ENCODE measurements at regions not wholly inside any gene's neighbourhood (a gene's known extent, or its start where the extent isn't known, plus 50 kb on each side); places are given as distances from the start of the nearest gene placed in this dataset.
"Not testable (repeated sequence)": the region's sequence is repeated elsewhere in the genome, so short reads cannot be mapped to it uniquely, and the experiment has no call there.

GRCh38 chr10:114708084-114708483, 50.0 kb upstream of the ABLIM1 start:
- DNase-seq = no peak

- no peak for DNase-seq
These were observed 50.8 kb upstream of the ABLIM1 start for GRCh38 chr10:114708717-114709335.

- no peak for DNase-seq
These were observed 51.9 kb upstream of the ABLIM1 start for GRCh38 chr10:114709984-114710383.

- peak in 1 of 3 experiments; percentile 31 for DNase-seq
These were observed 53.2 kb upstream of the ABLIM1 start for GRCh38 chr10:114711176-114711868.

GRCh38 chr10:114711869-114712250, 53.8 kb upstream of the ABLIM1 start:
- no peak for DNase-seq

- DNase-seq = no peak
These were observed 55.5 kb upstream of the ABLIM1 start for GRCh38 chr10:114713525-114714090.

GRCh38 chr10:114714281-114714741, 56.2 kb upstream of the ABLIM1 start:
- peak in 2 of 3 experiments; percentile 6 to 56 for DNase-seq

GRCh38 chr10:114715171-114715670, 57.1 kb upstream of the ABLIM1 start:
- no peak for DNase-seq

GRCh38 chr10:114716811-114717404, 58.8 kb upstream of the ABLIM1 start:
- no peak for DNase-seq

GRCh38 chr10:114717881-114718280, 59.8 kb upstream of the ABLIM1 start:
- not testable (repeated sequence) for DNase-seq

GRCh38 chr10:114718374-114718773, 60.3 kb upstream of the ABLIM1 start:
- DNase-seq = peak in 2 of 3 experiments; percentile 2 to 62

GRCh38 chr10:114719311-114719710, 61.2 kb upstream of the ABLIM1 start:
- peak in 2 of 3 experiments; percentile 24 to 56 for DNase-seq

GRCh38 chr10:114720023-114720422, 61.9 kb upstream of the ABLIM1 start:
- DNase-seq = not testable (repeated sequence)

- DNase-seq = no peak
These were observed 62.7 kb upstream of the ABLIM1 start for GRCh38 chr10:114720685-114721278.

- DNase-seq = not testable (repeated sequence)
These were observed 64.1 kb upstream of the ABLIM1 start for GRCh38 chr10:114722136-114722535.

GRCh38 chr10:114723361-114723760, 65.3 kb upstream of the ABLIM1 start:
- DNase-seq = no peak

GRCh38 chr10:114723991-114724715, 66.1 kb upstream of the ABLIM1 start:
- no peak for DNase-seq

- no peak for DNase-seq
These were observed 66.6 kb upstream of the ABLIM1 start for GRCh38 chr10:114724716-114725106.

- DNase-seq = peak in 1 of 3 experiments; percentile 1
These were observed 68.8 kb upstream of the ABLIM1 start for GRCh38 chr10:114726820-114727271.

- no peak for DNase-seq
These were observed 70.2 kb upstream of the ABLIM1 start for GRCh38 chr10:114728325-114728724.

- no peak for DNase-seq
These were observed 71.1 kb upstream of the ABLIM1 start for GRCh38 chr10:114729103-114729659.

GRCh38 chr10:114730291-114730690, 72.2 kb upstream of the ABLIM1 start:
- no peak for DNase-seq
